ENCODE measurements at regions not wholly inside any gene's neighbourhood (a gene's known extent, or its start where the extent isn't known, plus 50 kb on each side); places are given as distances from the start of the nearest gene placed in this dataset.

GRCh38 chr11:70871881-70872280 is 380.5 kb downstream of the SHANK2 start:
- no peak for TF ChIP-seq EZH2 (IDR thresholded peaks at IDR 0.05; ENCODE audit: borderline replicate concordance, low read depth, low read length, poor library complexity, severe bottlenecking)
- TF ChIP-seq, protein P1, sequence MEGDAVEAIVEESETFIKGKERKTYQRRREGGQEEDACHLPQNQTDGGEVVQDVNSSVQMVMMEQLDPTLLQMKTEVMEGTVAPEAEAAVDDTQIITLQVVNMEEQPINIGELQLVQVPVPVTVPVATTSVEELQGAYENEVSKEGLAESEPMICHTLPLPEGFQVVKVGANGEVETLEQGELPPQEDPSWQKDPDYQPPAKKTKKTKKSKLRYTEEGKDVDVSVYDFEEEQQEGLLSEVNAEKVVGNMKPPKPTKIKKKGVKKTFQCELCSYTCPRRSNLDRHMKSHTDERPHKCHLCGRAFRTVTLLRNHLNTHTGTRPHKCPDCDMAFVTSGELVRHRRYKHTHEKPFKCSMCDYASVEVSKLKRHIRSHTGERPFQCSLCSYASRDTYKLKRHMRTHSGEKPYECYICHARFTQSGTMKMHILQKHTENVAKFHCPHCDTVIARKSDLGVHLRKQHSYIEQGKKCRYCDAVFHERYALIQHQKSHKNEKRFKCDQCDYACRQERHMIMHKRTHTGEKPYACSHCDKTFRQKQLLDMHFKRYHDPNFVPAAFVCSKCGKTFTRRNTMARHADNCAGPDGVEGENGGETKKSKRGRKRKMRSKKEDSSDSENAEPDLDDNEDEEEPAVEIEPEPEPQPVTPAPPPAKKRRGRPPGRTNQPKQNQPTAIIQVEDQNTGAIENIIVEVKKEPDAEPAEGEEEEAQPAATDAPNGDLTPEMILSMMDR (conservative IDR thresholded peaks at IDR 0.05; ENCODE audit: low read depth, low read length), result no peak

Measured in A673 (cell line).